ENCODE measurements at regions not wholly inside any gene's neighbourhood (a gene's known extent, or its start where the extent isn't known, plus 50 kb on each side); places are given as distances from the start of the nearest gene placed in this dataset.

GRCh38 chr20:24828992-24829648 lies 119.9 kb upstream of the CST7 start:
- TF ChIP-seq CTCF (conservative IDR thresholded peaks at IDR 0.05; ENCODE audit: low read depth, low read length) = no peak
- no peak overlapping the region for H3K9ac ChIP-seq
- H3K36me3 ChIP-seq (ENCODE audit: insufficient read depth) = no peaks in the 10 kb centered on the region
- no peaks in the 10 kb centered on the region for H4K20me1 ChIP-seq (ENCODE audit: insufficient read depth)
- no peak overlapping the region for H3K27ac ChIP-seq
- H3K4me1 ChIP-seq (ENCODE audit: low read depth, poor library complexity, severe bottlenecking) = no peaks in the 10 kb centered on the region
- no peaks in the 10 kb centered on the region for H3K79me2 ChIP-seq (ENCODE audit: insufficient read depth, low read depth)
- no peak overlapping the region for H3K4me2 ChIP-seq
- no peaks in the 10 kb centered on the region for H3K27me3 ChIP-seq (ENCODE audit: insufficient read depth, low read depth)
- H2AFZ ChIP-seq (ENCODE audit: low read depth) = no peak overlapping the region
- H3K4me3 ChIP-seq (IDR thresholded peaks at IDR 0.05; ENCODE audit: insufficient read depth, low read depth, low read length) = no peak overlapping the region

GRCh38 chr20:24829649-24830370 lies 119.3 kb upstream of the CST7 start:
- Histone ChIP-seq H3K79me2 (ENCODE audit: insufficient read depth, low read depth) (no peaks in the 10 kb centered on the region), H3K36me3 (ENCODE audit: insufficient read depth) (no peaks in the 10 kb centered on the region), H3K4me3 (IDR thresholded peaks at IDR 0.05; ENCODE audit: insufficient read depth, low read depth, low read length) (no peak overlapping the region), H3K4me2 (no peak overlapping the region), H3K4me1 (ENCODE audit: low read depth, poor library complexity, severe bottlenecking) (no peaks in the 10 kb centered on the region), H2AFZ (ENCODE audit: low read depth) (no peak overlapping the region), H3K9ac (no peak overlapping the region), H3K27ac (no peak overlapping the region), H3K27me3 (ENCODE audit: insufficient read depth, low read depth) (no peaks in the 10 kb centered on the region), H4K20me1 (ENCODE audit: insufficient read depth) (no peaks in the 10 kb centered on the region)
- no peak for TF ChIP-seq CTCF (conservative IDR thresholded peaks at IDR 0.05; ENCODE audit: low read depth, low read length)

- H4K20me1 ChIP-seq (ENCODE audit: insufficient read depth) = no peaks in the 10 kb centered on the region
- H3K79me2 ChIP-seq (ENCODE audit: insufficient read depth, low read depth) = no peaks in the 10 kb centered on the region
- TF ChIP-seq CTCF (conservative IDR thresholded peaks at IDR 0.05; ENCODE audit: low read depth, low read length) = no peak
- no peak overlapping the region for H3K27ac ChIP-seq
- H3K4me3 ChIP-seq (IDR thresholded peaks at IDR 0.05; ENCODE audit: insufficient read depth, low read depth, low read length) = no peak overlapping the region
- H3K4me2 ChIP-seq = no peak overlapping the region
- H3K36me3 ChIP-seq (ENCODE audit: insufficient read depth) = no peaks in the 10 kb centered on the region
- no peak overlapping the region for H2AFZ ChIP-seq (ENCODE audit: low read depth)
- no peaks in the 10 kb centered on the region for H3K27me3 ChIP-seq (ENCODE audit: insufficient read depth, low read depth)
- H3K9ac ChIP-seq = no peak overlapping the region
- H3K4me1 ChIP-seq (ENCODE audit: low read depth, poor library complexity, severe bottlenecking) = no peaks in the 10 kb centered on the region
Measured at GRCh38 chr20:24830649-24831048, 118.4 kb upstream of the CST7 start.

- no peaks in the 10 kb centered on the region for H3K79me2 ChIP-seq (ENCODE audit: insufficient read depth, low read depth)
Measured at GRCh38 chr20:24831232-24831631, 117.8 kb upstream of the CST7 start.

More at GRCh38 chr20:24831232-24831631, 117.8 kb upstream of the CST7 start:
- H3K4me3 ChIP-seq (IDR thresholded peaks at IDR 0.05; ENCODE audit: insufficient read depth, low read depth, low read length) = no peak overlapping the region
- H3K27ac ChIP-seq = no peak overlapping the region
- no peak overlapping the region for H3K9ac ChIP-seq
- H3K36me3 ChIP-seq (ENCODE audit: insufficient read depth) = no peaks in the 10 kb centered on the region
- H3K27me3 ChIP-seq (ENCODE audit: insufficient read depth, low read depth) = no peaks in the 10 kb centered on the region
- no peak overlapping the region for H2AFZ ChIP-seq (ENCODE audit: low read depth)
- no peak for TF ChIP-seq CTCF (conservative IDR thresholded peaks at IDR 0.05; ENCODE audit: low read depth, low read length)
- no peaks in the 10 kb centered on the region for H4K20me1 ChIP-seq (ENCODE audit: insufficient read depth)
- no peak overlapping the region for H3K4me2 ChIP-seq
- H3K4me1 ChIP-seq (ENCODE audit: low read depth, poor library complexity, severe bottlenecking) = no peaks in the 10 kb centered on the region
